ENCODE measurements at regions not wholly inside any gene's neighbourhood (a gene's known extent, or its start where the extent isn't known, plus 50 kb on each side); places are given as distances from the start of the nearest gene placed in this dataset.

- TF ChIP-seq CTCF (IDR thresholded peaks at IDR 0.05) (no peak), POLR2A (IDR thresholded peaks at IDR 0.05) (no peak)
Measured at GRCh38 chr5:89536020-89536419, 653.0 kb upstream of the MEF2C start.
